ENCODE measurements at regions not wholly inside any gene's neighbourhood (a gene's known extent, or its start where the extent isn't known, plus 50 kb on each side); places are given as distances from the start of the nearest gene placed in this dataset.
"Not testable (repeated sequence)": the region's sequence is repeated elsewhere in the genome, so short reads cannot be mapped to it uniquely, and the experiment has no call there.

GRCh38 chr11:97022955-97023354, 633.1 kb downstream of the JRKL start:
- H3K4me3 ChIP-seq (ENCODE audit: control insufficient read depth, low read depth, low read length), result no peak overlapping the region
- no peak for DNase-seq (ENCODE audit: low read depth)
- TF ChIP-seq CTCF (IDR thresholded peaks at IDR 0.05; ENCODE audit: control insufficient read depth, insufficient read depth, low read depth, low read length, missing control alignments), result no peak

- no peak for DNase-seq (ENCODE audit: low read depth)
- H3K4me3 ChIP-seq (ENCODE audit: control insufficient read depth, low read depth, low read length), result no peak overlapping the region
- TF ChIP-seq CTCF (IDR thresholded peaks at IDR 0.05; ENCODE audit: control insufficient read depth, insufficient read depth, low read depth, low read length, missing control alignments), result no peak
These were observed 639.1 kb downstream of the JRKL start for GRCh38 chr11:97028836-97029406.

GRCh38 chr11:97033178-97033577, 643.4 kb downstream of the JRKL start:
- no peak for DNase-seq (ENCODE audit: low read depth)
- TF ChIP-seq CTCF (IDR thresholded peaks at IDR 0.05; ENCODE audit: control insufficient read depth, insufficient read depth, low read depth, low read length, missing control alignments), result no peak
- H3K4me3 ChIP-seq (ENCODE audit: control insufficient read depth, low read depth, low read length), result no peak overlapping the region

GRCh38 chr11:97048481-97048880, 658.7 kb downstream of the JRKL start:
- no peak for TF ChIP-seq CTCF (IDR thresholded peaks at IDR 0.05; ENCODE audit: control insufficient read depth, insufficient read depth, low read depth, low read length, missing control alignments)
- H3K4me3 ChIP-seq (ENCODE audit: control insufficient read depth, low read depth, low read length), result no peak overlapping the region
- DNase-seq (ENCODE audit: low read depth), result no peak

- DNase-seq (ENCODE audit: low read depth), result no peak
- H3K4me3 ChIP-seq (ENCODE audit: control insufficient read depth, low read depth, low read length), result no peak overlapping the region
- no peak for TF ChIP-seq CTCF (IDR thresholded peaks at IDR 0.05; ENCODE audit: control insufficient read depth, insufficient read depth, low read depth, low read length, missing control alignments)
These were observed 670.4 kb downstream of the JRKL start for GRCh38 chr11:97060184-97060583.

- no peak for TF ChIP-seq CTCF (IDR thresholded peaks at IDR 0.05; ENCODE audit: control insufficient read depth, insufficient read depth, low read depth, low read length, missing control alignments)
- H3K4me3 ChIP-seq (ENCODE audit: control insufficient read depth, low read depth, low read length), result no peak overlapping the region
- DNase-seq (ENCODE audit: low read depth), result no peak
These were observed 679.3 kb downstream of the JRKL start for GRCh38 chr11:97069160-97069559.

- H3K4me3 ChIP-seq (ENCODE audit: control insufficient read depth, low read depth, low read length), result no peak overlapping the region
- no peak for DNase-seq (ENCODE audit: low read depth)
- TF ChIP-seq CTCF (IDR thresholded peaks at IDR 0.05; ENCODE audit: control insufficient read depth, insufficient read depth, low read depth, low read length, missing control alignments), result no peak
These were observed 682.6 kb downstream of the JRKL start for GRCh38 chr11:97072420-97072819.

GRCh38 chr11:97076666-97077065, 686.9 kb downstream of the JRKL start:
- H3K4me3 ChIP-seq (ENCODE audit: control insufficient read depth, low read depth, low read length), result not testable (repeated sequence)

More at GRCh38 chr11:97076666-97077065, 686.9 kb downstream of the JRKL start:
- not testable (repeated sequence) for DNase-seq (ENCODE audit: low read depth)
